Activated CD8-positive, alpha-beta T cell treated with anti-CD3 and anti-CD28 coated beads for 36 hours (primary cell): ENCODE measurements at regions not wholly inside any gene's neighbourhood (a gene's known extent, or its start where the extent isn't known, plus 50 kb on each side); places are given as distances from the start of the nearest gene placed in this dataset.
"Not testable (repeated sequence)": the region's sequence is repeated elsewhere in the genome, so short reads cannot be mapped to it uniquely, and the experiment has no call there.

ENCODE experiments used
- ATAC-seq: fragments of 200-7000 bp; cut with Tn5 transposase; one replicate; pipeline ENCODE4 v1.10.0; 2021; ENCODE audit warnings: mild to moderate bottlenecking, moderate library complexity
- CTCF ChIA-PET: fragments of 350-600 bp; sonication (Branson Sonifier 250); formaldehyde crosslinking; loops from one replicate; lab custom pipeline; 2021; ENCODE audit warnings: antibody characterized with exemption; lab: Charles Lee
- POLR2A ChIA-PET: fragments of 350-600 bp; sonication (Branson Sonifier 250); formaldehyde crosslinking; loops from one replicate; lab custom pipeline; 2021; ENCODE audit warnings: antibody characterized with exemption; lab: Charles Lee
- DNase-seq: peaks from one replicate; pipeline ENCODE4 v3.0.0-alpha.2; 2020
- H3K27ac Mint-ChIP-seq: one replicate; pipeline ENCODE4 v1.8.0; 2021; ENCODE audit warnings: mild to moderate bottlenecking, mixed read lengths
- H3K27me3 Mint-ChIP-seq: one replicate; pipeline ENCODE4 v1.8.0; 2021; ENCODE audit warnings: mixed read lengths
- H3K36me3 Mint-ChIP-seq: one replicate; pipeline ENCODE4 v1.8.0; 2021; ENCODE audit warnings: low read depth, mixed read lengths
- H3K4me1 Mint-ChIP-seq: one replicate; pipeline ENCODE4 v1.8.0; 2021; ENCODE audit warnings: low read depth, mixed read lengths
- H3K4me3 Mint-ChIP-seq: one replicate; pipeline ENCODE4 v1.8.0; 2021; ENCODE audit warnings: mild to moderate bottlenecking, moderate library complexity, mixed read lengths
- H3K9me3 Mint-ChIP-seq: one replicate; pipeline ENCODE4 v1.8.0; 2021; ENCODE audit warnings: mixed read lengths
- CTCF ChIP-seq: fragments of 200-600 bp; IDR thresholded peaks from one replicate; pipeline ENCODE4 v1.8.0; 2022; ENCODE audit warnings: antibody characterized with exemption, mild to moderate bottlenecking
- intact Hi-C: fragments of 100-400 bp; cut with micrococcal nuclease; formaldehyde crosslinking; loops from one replicate; pipeline ENCODE4 v1.10.0; 2022

DNA sequence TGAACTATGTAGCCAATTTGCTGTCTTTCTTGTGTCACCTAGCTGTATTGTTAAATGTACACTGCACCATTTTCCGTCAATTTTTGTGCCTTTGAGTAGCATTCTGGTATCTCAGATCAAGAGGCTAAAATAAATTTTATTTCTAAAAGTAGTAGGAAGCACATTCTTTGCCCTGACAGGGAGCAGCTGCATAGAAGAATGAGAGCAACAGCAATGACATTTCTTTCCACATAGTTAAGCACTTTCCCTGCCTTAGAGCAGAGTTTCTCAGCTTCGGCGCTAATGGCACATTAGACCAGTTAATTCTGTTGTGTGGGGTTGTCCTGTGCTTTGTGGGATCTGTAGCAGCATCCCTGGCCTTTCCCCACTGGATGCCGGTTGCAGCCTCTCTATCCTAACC, 173.9 kb downstream of the CHIC2 start:
- intact Hi-C loops: no loop called here
- ChIA-PET POLR2A (no interaction called here), CTCF (no interaction called here)
- Mint-ChIP-seq H3K4me3 (no peak overlapping the region), H3K27me3 (peaks cover 3% of the 10 kb centered on the region), H3K4me1 (no peaks in the 10 kb centered on the region), H3K27ac (no peak overlapping the region), H3K9me3 (no peaks in the 10 kb centered on the region), H3K36me3 (no peaks in the 10 kb centered on the region)
- TF ChIP-seq CTCF: no peak
- ATAC-seq (no peak), DNase-seq (no peak)

DNA sequence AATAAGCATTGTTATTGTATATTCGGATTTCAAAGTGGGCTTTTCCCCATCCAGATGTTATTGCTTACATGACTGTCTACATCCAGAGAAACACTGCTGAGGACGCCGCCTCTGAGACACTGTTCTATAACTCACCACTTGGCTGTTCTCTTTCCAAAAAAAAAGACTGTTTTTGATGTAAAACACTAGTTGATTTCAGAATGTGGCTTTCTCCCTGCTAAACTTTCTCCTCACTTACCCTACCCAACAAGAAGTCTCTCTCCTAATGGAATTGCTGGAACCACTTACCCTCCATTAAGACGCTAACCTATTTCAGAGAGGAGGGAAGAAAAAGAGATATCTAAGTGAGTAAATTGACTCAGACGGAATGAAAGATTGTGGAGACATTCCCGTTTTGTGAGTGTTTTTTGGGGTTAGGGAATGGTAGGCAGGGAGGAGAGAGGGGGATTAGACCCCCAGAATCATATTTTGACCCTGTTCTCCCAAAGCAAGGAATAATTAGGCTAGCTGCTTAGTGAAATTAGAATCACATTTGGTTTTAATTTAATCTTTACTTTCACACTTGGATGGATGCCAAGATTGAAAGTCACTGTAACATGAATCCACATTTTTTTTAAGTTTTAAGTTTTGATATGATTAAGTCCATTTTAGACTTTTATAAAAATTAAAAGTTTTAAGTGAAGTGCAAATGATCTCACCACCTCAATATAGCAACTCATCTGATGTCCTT, 174.9 kb downstream of the CHIC2 start:
- no peak for TF ChIP-seq CTCF
- H3K4me1 Mint-ChIP-seq: no peaks in the 10 kb centered on the region
- intact Hi-C loops: no loop called here
- H3K27ac Mint-ChIP-seq: no peak overlapping the region
- ATAC-seq (no peak), DNase-seq (no peak)
- no peaks in the 10 kb centered on the region for H3K36me3 Mint-ChIP-seq
- H3K4me3 Mint-ChIP-seq: no peak overlapping the region
- no peaks in the 10 kb centered on the region for H3K27me3 Mint-ChIP-seq
- POLR2A ChIA-PET: no interaction called here
- H3K9me3 Mint-ChIP-seq: no peaks in the 10 kb centered on the region
- CTCF ChIA-PET: no interaction called here

DNA sequence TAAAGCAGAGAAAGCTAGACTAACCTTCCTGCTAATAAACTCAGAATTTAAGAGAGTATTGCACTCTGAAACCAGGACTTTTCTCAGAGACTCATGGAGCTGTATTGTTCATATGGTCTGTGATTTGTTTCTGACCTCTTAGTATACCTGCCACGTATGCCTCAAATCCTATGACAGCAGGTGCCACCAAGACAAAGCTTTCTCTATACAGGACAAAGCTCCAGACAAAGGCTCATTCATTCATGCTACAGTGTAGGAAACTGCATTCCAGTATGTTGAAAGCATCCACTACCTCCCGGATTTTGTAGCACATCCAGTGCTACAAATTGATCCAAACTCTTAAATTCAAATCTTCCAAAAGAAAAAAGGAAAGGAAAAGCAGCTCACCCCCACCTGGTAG, 178.3 kb downstream of the CHIC2 start:
- CTCF ChIA-PET: interaction anchor here (1.9 kb wide), 1 partner anchor 348 kb away, joined by 4 read pairs; no protein-coding TSS in a partner anchor
- POLR2A ChIA-PET: no interaction called here
- no peak for TF ChIP-seq CTCF

GRCh38 chr4:53885668-53886067, 178.7 kb downstream of the CHIC2 start:
- ChIA-PET POLR2A (no interaction called here), CTCF (interaction anchor here (1.9 kb wide), 1 partner anchor 348 kb away, joined by 4 read pairs; no protein-coding TSS in a partner anchor)
- no peak for TF ChIP-seq CTCF
- intact Hi-C loops: no loop called here
- Mint-ChIP-seq H3K4me3 (no peak overlapping the region), H3K36me3 (no peaks in the 10 kb centered on the region), H3K9me3 (peaks cover 2% of the 10 kb centered on the region), H3K27me3 (no peaks in the 10 kb centered on the region), H3K4me1 (no peaks in the 10 kb centered on the region), H3K27ac (no peak overlapping the region)
- ATAC-seq: no peak
- no peak for DNase-seq

More for the DNA sequence above, 178.3 kb downstream of the CHIC2 start:
- no peaks in the 10 kb centered on the region for H3K27me3 Mint-ChIP-seq
- H3K36me3 Mint-ChIP-seq: no peaks in the 10 kb centered on the region
- ATAC-seq: no peak
- H3K4me3 Mint-ChIP-seq: no peak overlapping the region
- no peak overlapping the region for H3K27ac Mint-ChIP-seq
- intact Hi-C loops: no loop called here
- no peaks in the 10 kb centered on the region for H3K4me1 Mint-ChIP-seq
- no peak for DNase-seq
- H3K9me3 Mint-ChIP-seq: peaks cover 2% of the 10 kb centered on the region

DNA sequence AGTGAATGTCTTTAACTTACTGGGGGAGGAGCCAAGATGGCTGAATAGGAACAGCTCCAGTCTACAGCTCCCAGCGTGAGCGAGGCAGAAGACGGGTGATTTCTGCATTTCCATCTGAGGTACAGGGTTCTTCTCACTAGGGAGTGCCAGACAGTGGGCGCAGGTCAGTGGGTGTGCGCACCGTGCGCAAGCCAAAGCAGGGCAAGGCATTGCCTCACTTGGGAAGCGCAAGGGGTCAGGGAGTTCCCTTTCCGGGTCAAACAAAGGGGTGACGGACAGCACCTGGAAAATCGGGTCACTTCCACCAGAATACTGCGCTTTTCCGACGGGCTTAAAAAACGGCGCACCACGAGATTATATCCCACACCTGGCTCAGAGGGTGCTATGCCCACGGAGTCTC, 187.3 kb downstream of the CHIC2 start:
- H3K4me3 Mint-ChIP-seq, CTCF ChIA-PET, H3K4me1 Mint-ChIP-seq, H3K9me3 Mint-ChIP-seq, H3K27ac Mint-ChIP-seq, DNase-seq, POLR2A ChIA-PET, H3K36me3 Mint-ChIP-seq, H3K27me3 Mint-ChIP-seq, intact Hi-C loops, ATAC-seq: not testable (repeated sequence)
